K562 (cell line): ENCODE measurements at regions not wholly inside any gene's neighbourhood (a gene's known extent, or its start where the extent isn't known, plus 50 kb on each side); places are given as distances from the start of the nearest gene placed in this dataset.

Source experiments
- CBX2 ChIP-seq: fragments of 200-600 bp; sonication (generic); IDR thresholded peaks from one replicate; pipeline ENCODE4 v1.6.1; 2012; ENCODE audit warnings: mild to moderate bottlenecking, low read length, inconsistent platforms; ENCODE audit not compliant: insufficient read depth, poor library complexity, severe bottlenecking
- ELK1 ChIP-seq: sonication (generic); formaldehyde crosslinking; IDR thresholded peaks from 2 replicates; pipeline ENCODE4 v1.8.1; 2022; ENCODE audit warnings: missing genetic modification reagents
- NR1H2 ChIP-seq: sonication (generic); formaldehyde crosslinking; IDR thresholded peaks from 2 replicates; pipeline ENCODE4 v1.4.0; 2020; ENCODE audit warnings: mild to moderate bottlenecking, missing genetic modification reagents
- NUFIP1 ChIP-seq: fragments of 450-650 bp; IDR thresholded peaks from 2 replicates; pipeline ENCODE4 v1.6.1; 2018; ENCODE audit not compliant: partially characterized antibody
- POLR2A ChIP-seq: fragments of 450-650 bp; conservative IDR thresholded peaks from 2 replicates; pipeline ENCODE4 v1.6.1; 2016
- RNF2 ChIP-seq: sonication (generic); IDR thresholded peaks from 2 replicates; pipeline ENCODE4 v1.6.1; 2016
- YY1 ChIP-seq, 3 experiments: IDR thresholded peaks; 2 replicates each; pipeline ENCODE4 v1.6.1; 2011; ENCODE audit warnings: low read length in 2 of 3, mild to moderate bottlenecking in 2 of 3, moderate library complexity in 2 of 3, borderline replicate concordance in 1 of 3, control low read depth in 1 of 3, low read depth in 1 of 3; ENCODE audit not compliant: insufficient read depth in 3 of 3, insufficient replicate concordance in 2 of 3, control insufficient read depth in 1 of 3, insufficient read length in 1 of 3; ENCODE audit errors: extremely low read depth in 1 of 3
- ZNF3 ChIP-seq: fragments of 250-450 bp; sonication (Bioruptor Pico); IDR thresholded peaks from 2 replicates; pipeline ENCODE4 v1.5.0; 2021; ENCODE audit warnings: mild to moderate bottlenecking, moderate library complexity
- TF ChIP-seq, protein P1 (sequence below), 2 experiments: fragments of 150-350 bp in 1 of 2; IDR thresholded peaks; 2 replicates each; pipeline ENCODE4 v1.6.1; 2012 to 2016; ENCODE audit warnings: low read depth in 2 of 2, low read length in 2 of 2, mild to moderate bottlenecking in 1 of 2, moderate library complexity in 1 of 2

GRCh38 chr5:74135033-74135432 is 505.5 kb downstream of the ENC1 start:
- no peak for TF ChIP-seq ZNF3 (CRISPR knock-in tag)
- TF ChIP-seq CBX2: no peak
- no peak for TF ChIP-seq NR1H2 (CRISPR knock-in tag)
- no peak for TF ChIP-seq POLR2A
- TF ChIP-seq YY1 (IDR thresholded peaks at IDR 0.05; ENCODE audit: borderline replicate concordance in 1 of 3, control insufficient read depth in 1 of 3, extremely low read depth in 1 of 3, insufficient read depth in 3 of 3, insufficient read length in 1 of 3, insufficient replicate concordance in 2 of 3, low read depth in 1 of 3, low read length in 2 of 3): no peak
- TF ChIP-seq NUFIP1: no peak
- TF ChIP-seq, protein P1, sequence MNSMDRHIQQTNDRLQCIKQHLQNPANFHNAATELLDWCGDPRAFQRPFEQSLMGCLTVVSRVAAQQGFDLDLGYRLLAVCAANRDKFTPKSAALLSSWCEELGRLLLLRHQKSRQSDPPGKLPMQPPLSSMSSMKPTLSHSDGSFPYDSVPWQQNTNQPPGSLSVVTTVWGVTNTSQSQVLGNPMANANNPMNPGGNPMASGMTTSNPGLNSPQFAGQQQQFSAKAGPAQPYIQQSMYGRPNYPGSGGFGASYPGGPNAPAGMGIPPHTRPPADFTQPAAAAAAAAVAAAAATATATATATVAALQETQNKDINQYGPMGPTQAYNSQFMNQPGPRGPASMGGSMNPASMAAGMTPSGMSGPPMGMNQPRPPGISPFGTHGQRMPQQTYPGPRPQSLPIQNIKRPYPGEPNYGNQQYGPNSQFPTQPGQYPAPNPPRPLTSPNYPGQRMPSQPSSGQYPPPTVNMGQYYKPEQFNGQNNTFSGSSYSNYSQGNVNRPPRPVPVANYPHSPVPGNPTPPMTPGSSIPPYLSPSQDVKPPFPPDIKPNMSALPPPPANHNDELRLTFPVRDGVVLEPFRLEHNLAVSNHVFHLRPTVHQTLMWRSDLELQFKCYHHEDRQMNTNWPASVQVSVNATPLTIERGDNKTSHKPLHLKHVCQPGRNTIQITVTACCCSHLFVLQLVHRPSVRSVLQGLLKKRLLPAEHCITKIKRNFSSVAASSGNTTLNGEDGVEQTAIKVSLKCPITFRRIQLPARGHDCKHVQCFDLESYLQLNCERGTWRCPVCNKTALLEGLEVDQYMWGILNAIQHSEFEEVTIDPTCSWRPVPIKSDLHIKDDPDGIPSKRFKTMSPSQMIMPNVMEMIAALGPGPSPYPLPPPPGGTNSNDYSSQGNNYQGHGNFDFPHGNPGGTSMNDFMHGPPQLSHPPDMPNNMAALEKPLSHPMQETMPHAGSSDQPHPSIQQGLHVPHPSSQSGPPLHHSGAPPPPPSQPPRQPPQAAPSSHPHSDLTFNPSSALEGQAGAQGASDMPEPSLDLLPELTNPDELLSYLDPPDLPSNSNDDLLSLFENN (IDR thresholded peaks at IDR 0.05; ENCODE audit: low read depth in 2 of 2, low read length in 2 of 2): no peak
- no peak for TF ChIP-seq ELK1 (CRISPR knock-in tag)
- no peak for TF ChIP-seq RNF2
